Eye (tissue), 1 donor: ENCODE measurements at regions not wholly inside any gene's neighbourhood (a gene's known extent, or its start where the extent isn't known, plus 50 kb on each side); places are given as distances from the start of the nearest gene placed in this dataset.
"Not testable (repeated sequence)": the region's sequence is repeated elsewhere in the genome, so short reads cannot be mapped to it uniquely, and the experiment has no call there.

Experiments used
- DNase-seq: peaks from one replicate; pipeline ENCODE4 v3.0.0-alpha.2; 2015

DNA sequence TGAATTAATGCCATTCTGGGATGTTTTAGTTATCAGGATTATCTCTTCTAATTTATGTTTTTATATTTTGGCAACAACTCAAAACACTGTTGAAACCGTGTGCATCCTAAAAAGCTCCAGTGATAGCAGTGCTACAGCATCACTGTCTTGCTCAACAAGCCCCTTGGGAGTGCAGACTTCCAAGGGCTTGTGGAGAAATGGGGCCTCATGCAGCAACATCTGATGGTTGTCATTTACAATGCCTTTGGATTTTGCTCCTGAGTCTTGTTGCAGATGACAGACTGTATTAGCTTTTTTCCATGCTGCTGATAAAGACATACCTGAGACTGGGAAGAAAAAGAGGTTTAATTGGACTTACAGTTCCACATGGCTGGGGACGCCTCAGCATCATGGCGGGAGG, 515.4 kb downstream of the NEBL start:
- DNase-seq = no peak

DNA sequence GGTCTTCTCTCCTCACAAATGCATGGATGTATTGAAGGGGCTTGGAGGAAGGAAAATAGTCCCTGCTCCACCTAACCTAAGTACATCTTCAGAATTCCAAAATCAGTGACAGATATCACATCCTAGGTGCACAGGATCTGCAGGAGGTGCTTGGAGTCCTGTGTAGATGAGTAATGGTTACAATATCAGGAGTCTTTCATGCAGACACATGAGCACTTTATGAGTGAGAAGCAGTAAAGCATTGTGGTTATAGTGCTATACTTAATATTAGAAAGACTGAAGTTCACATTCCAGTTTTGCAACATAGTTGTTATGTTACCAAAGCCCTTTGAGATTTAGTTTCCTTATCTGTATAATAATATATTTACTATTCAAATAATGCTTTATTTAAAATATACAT, 516.7 kb downstream of the NEBL start:
- no peak for DNase-seq

DNA sequence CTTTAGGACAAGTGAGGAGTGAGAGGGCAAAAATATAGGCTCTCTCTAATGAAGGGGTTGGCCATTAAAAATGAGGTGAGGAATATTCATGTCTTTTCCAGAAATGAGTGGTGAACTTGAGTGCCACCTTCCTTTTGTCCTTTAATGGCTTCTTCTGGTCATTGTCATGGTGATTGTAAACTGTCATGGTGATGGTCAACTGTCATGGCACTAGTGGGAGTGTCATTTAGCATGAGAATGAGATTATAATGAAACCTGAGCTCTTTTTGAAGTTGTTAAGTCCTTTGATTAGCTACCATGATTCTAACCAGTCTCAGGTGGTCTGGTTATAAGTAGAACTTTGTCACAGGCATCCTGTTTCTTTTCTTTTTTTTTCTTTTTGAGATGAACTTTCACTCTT, 524.4 kb downstream of the NEBL start:
- DNase-seq = no peak

DNA sequence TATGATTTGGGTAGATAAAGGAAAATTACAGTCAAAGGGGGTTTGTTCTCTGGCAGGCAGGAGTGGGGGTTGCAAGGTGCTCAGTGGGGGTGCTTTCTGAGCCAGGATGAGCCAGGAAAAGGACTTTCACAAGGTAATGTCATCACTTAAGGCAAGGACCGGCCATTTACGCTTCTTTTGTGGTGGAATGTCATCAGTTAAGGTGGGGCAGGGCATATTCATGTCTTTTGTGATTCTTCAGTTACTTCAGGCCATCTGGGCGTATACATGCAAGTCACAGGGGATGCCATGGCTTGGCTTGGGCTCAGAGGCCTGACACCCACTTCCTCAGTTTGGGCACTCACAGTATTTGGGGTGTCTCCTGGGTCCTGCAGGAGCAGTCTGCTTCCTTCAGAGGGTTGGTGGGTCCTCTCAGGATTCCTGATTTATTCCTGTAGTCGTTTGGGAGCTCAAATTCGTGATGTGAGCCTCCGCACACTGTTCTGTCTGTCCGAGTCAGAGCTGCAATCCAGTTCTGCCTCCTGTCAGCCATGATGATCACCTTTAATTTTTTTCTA, 526.1 kb downstream of the NEBL start:
- DNase-seq = not testable (repeated sequence)

DNA sequence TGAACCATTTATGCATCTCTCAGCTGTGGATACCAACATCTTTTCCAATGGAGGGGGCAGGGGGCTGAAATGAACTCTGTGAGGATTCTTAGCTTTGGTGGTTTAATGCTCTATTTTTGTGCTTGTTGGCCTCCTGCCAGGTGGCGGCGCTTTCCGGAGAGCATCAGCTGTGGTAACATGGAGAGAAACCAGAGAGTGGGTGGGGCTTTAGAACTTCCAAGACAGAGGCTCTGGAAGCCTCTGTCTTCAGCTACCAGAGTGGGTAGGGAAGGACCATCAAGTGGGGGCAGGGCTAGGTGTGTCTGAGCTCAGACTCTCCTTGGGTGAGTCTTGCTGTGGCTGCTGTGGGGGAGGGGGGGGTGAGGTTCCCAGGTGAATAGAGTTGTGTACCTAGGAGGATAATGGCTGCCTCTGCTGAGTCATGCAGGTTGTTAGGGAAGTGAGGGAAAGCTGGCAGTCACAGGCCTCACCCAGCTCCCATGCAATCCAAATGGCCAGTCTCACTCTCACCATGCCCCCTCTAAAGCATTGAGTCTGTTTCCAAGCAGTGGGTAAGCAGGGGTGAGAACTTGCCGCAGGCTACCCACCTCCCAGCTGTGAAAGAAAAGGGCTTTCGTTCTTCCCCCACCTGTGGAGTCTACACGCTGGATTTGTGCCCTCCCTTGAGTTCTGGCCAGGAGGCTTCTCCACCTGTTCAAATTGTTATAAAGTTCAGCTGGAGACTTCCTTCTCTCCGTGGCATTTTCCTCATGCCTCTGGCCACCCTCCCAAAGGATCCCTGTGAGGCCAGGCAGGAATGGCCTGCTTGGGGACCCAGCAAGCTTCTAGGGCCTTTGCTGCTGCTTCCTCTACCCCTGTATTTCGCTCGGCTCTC, 527.0 kb downstream of the NEBL start:
- no peak for DNase-seq

DNA sequence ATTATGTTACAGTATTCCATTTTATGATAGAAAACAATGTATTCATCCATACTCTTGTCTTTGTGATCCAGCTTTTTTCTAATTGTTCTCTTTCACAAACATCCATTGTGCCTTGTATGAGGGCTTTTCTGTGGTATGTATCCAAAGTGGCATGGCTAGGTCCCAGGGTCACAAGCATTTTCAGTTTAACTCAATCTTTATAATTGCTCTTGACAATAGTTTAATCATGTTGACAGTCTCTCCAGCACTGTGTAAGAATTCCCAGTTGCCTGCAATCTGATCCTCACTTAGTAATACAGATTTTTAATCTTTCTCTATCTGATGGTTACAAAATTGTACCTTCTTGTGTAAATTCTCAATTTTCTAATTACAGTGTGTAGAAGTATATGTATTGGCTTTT, 533.4 kb downstream of the NEBL start:
- DNase-seq = peak; percentile 90

DNA sequence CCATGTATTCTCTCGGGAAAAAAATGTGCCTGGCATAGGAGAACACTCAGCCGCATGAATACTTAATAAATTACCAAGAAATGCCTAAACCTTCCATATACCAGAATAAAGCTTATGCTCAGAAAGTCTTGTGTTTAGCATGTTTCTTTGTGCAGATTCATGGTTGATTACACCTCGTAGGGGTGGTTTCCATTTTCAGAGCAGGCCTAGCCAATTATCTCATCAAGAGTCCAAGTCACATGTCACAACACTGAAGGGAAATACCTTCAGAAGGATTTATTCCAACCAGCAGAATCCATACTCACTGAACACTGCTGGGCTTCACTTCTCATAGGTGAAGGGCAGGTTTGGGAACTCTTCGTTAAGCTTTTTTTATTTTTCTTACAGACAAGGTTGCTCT, 539.7 kb downstream of the PLXDC2 start:
- DNase-seq = peak; percentile 52

DNA sequence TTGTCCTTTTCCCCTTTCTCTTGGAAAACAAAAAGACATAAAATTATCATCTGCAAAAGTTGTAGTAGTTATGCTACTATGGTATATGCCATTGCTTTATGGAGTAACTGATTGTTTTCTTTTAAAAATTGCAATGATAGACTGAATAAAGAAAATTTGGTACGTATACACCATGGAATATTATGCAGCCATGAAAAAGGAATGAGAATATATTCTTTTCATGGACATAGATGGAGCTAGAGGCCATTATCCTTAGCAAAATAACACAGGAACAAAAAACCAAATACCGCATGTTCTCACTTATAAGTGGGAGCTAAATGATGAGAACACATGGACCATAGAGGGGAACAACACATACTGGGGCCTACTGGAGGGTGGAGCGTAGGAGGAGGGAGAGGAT, 538.8 kb downstream of the PLXDC2 start:
- DNase-seq = no peak

DNA sequence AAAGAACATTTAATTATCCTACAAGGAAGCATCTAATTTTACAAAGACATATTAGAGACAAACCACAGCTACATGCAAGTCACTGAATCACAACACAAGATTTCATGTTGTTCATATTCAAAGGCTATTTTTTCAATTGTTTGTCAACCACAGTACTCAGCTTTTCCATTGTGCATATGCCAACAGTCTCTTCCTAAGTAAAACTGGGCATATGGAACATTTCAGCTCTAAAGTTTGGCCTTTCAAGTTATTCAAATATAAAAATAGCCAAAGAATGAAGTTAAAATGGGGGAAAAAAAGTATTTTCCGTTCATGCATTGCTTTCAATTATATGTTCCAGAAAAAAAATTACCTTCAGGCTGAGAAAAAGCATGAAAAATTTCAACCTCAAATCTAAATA, 537.9 kb downstream of the PLXDC2 start:
- no peak for DNase-seq

DNA sequence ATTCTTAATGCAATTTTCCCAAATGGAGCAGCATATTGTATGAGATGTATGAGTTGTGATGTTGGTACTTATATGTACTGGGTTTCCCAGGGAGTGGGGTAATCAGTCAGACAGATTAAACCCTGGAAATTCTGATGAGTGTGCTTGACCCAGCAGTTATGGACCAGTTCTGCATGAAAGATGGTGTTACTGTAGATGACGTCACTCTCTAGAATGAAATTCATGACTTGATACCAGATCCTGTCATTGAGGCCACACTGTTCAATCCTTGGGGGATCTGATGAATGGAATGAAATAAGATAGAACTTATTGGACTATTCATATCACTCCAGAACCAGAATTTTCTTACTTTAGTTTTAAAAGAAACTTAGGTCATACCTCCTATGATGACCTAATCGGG, 534.3 kb downstream of the PLXDC2 start:
- DNase-seq = no peak

DNA sequence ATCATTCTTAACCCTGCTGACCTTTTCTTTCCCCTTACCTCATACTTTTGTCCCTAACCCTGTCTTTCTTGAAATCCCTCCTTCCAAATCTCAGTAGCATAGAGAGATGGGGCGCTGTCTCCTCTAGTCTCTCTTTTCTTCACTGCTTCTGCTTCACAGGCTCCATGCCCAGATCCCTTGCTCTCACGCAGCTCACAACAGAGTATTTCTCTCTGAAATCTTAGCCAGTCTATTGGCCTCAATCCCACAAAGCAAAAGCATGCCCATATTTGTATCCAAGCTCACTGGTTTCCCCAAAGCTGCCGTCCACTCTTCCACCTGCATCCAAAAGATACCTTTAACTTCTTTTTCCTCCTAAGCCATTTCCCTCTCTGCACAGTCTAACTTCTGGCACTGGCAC, 526.8 kb downstream of the PLXDC2 start:
- DNase-seq = no peak
